Esophagus squamous epithelium (tissue), 4 donors: ENCODE measurements at regions not wholly inside any gene's neighbourhood (a gene's known extent, or its start where the extent isn't known, plus 50 kb on each side); places are given as distances from the start of the nearest gene placed in this dataset.

ENCODE experiments used
- CTCF ChIP-seq, 6 experiments: fragments of 450-650 bp in 4 of 6; fragments of 200-600 bp in 2 of 6; sonication (generic) in 2 of 6; IDR thresholded peaks; one replicate each; pipeline ENCODE4 v1.5.1; 2016 to 2019; ENCODE audit warnings: antibody characterized with exemption in 6 of 6, mild to moderate bottlenecking in 4 of 6, moderate library complexity in 4 of 6
- POLR2A ChIP-seq, 4 donors: fragments of 450-650 bp; IDR thresholded peaks; one replicate each; pipeline ENCODE4 v1.6.1; 2017; ENCODE audit warnings: antibody characterized with exemption in 4 of 4, mild to moderate bottlenecking in 4 of 4, moderate library complexity in 3 of 4

- no peak for TF ChIP-seq CTCF (IDR thresholded peaks at IDR 0.05)
- TF ChIP-seq POLR2A (IDR thresholded peaks at IDR 0.05): no peak
These were observed 213.3 kb downstream of the KATNAL1 start for GRCh38 chr13:30094015-30094414.
